Kidney (tissue), 13 donors: ENCODE measurements at regions not wholly inside any gene's neighbourhood (a gene's known extent, or its start where the extent isn't known, plus 50 kb on each side); places are given as distances from the start of the nearest gene placed in this dataset.

ENCODE experiments used
- DNase-seq, 5 donors: peaks; one replicate each; pipeline ENCODE4 v3.0.0-alpha.2; 2013 to 2020
- FAIRE-seq: peaks from 2 replicates; lab custom pipeline; 2012; peaks lifted over from hg19 to GRCh38; lab: Jason Lieb, UNC
- H3K27ac ChIP-seq, 2 donors: one replicate each; pipeline ENCODE4 v1.7.0; 2013; ENCODE audit warnings: low read depth in 2 of 2, low read length in 2 of 2, inconsistent platforms in 1 of 2
- H3K27me3 ChIP-seq: one replicate; pipeline ENCODE4 v1.7.1; 2013; ENCODE audit warnings: low read length, inconsistent platforms; ENCODE audit not compliant: control insufficient read depth, insufficient read depth
- H3K36me3 ChIP-seq, 3 donors: one replicate each; pipeline versions ENCODE4 v1.7.0 to v1.7.1; 2013; ENCODE audit warnings: low read length in 3 of 3, control low read depth in 1 of 3, inconsistent platforms in 1 of 3; ENCODE audit not compliant: insufficient read depth in 3 of 3, control insufficient read depth in 2 of 3
- H3K4me1 ChIP-seq, 3 donors: one replicate each; pipeline versions ENCODE4 v1.7.0 to v1.7.1; 2013; ENCODE audit warnings: low read length in 3 of 3, inconsistent platforms in 1 of 3, low read depth in 1 of 3; ENCODE audit not compliant: control insufficient read depth in 2 of 3, insufficient read depth in 2 of 3
- H3K4me3 ChIP-seq, 3 donors: one replicate each; pipeline versions ENCODE4 v1.7.0 to v1.8.1; 2013; ENCODE audit warnings: low read length in 3 of 3, control low read depth in 1 of 3, inconsistent platforms in 1 of 3
- H3K9ac ChIP-seq, 3 donors: one replicate each; pipeline versions ENCODE4 v1.7.0 to v1.7.1; 2013; ENCODE audit warnings: low read length in 3 of 3, control low read depth in 1 of 3, inconsistent platforms in 1 of 3
- H3K9me3 ChIP-seq, 3 donors: one replicate each; pipeline versions ENCODE4 v1.7.0 to v1.7.1; 2013; ENCODE audit warnings: low read length in 3 of 3, control low read depth in 1 of 3, inconsistent platforms in 1 of 3; ENCODE audit not compliant: control insufficient read depth in 2 of 3, insufficient read depth in 1 of 3
- CTCF ChIP-seq: IDR thresholded peaks from 3 replicates; pipeline ENCODE4 v1.5.1; 2012; ENCODE audit warnings: mild to moderate bottlenecking, moderate library complexity, borderline replicate concordance; ENCODE audit not compliant: insufficient read depth; ENCODE audit errors: extremely low read depth
- intact Hi-C: fragments of 100-400 bp; cut with DNase I; formaldehyde crosslinking; loops from one replicate; pipeline ENCODE4 v1.11.1; 2022
- donor health status: control.
- donor health status: control.
- donor health status: control.
- donor health status: control.
- donor health status: control.
- donor health status: DM: yes; HTN: yes; CAD: no.
- donor health status: Normal renal cell carcinoma (clear cell type).

GRCh38 chr7:52507546-52508255, 527.7 kb upstream of the POM121L12 start:
- intact Hi-C loops = no loop called here
- no peaks in the 10 kb centered on the region for H3K4me1 ChIP-seq
- no peak overlapping the region for H3K27ac ChIP-seq
- no peak for TF ChIP-seq CTCF
- no peaks in the 10 kb centered on the region for H3K36me3 ChIP-seq
- no peak for DNase-seq
- no peaks in the 10 kb centered on the region for H3K9me3 ChIP-seq
- no peak overlapping the region for H3K9ac ChIP-seq
- H3K27me3 ChIP-seq = no peaks in the 10 kb centered on the region
- no peak overlapping the region for H3K4me3 ChIP-seq
- no peak for FAIRE-seq

GRCh38 chr7:52506325-52506724, 529.1 kb upstream of the POM121L12 start:
- Histone ChIP-seq H3K9me3 (no peaks in the 10 kb centered on the region), H3K9ac (no peak overlapping the region), H3K4me3 (no peak overlapping the region), H3K36me3 (no peaks in the 10 kb centered on the region), H3K27ac (no peak overlapping the region), H3K4me1 (no peaks in the 10 kb centered on the region), H3K27me3 (no peaks in the 10 kb centered on the region)
- no peak for TF ChIP-seq CTCF
- DNase-seq (no peak), FAIRE-seq (no peak)
- intact Hi-C loops = no loop called here

GRCh38 chr7:52504561-52504960, 530.9 kb upstream of the POM121L12 start:
- no peak for TF ChIP-seq CTCF
- no peak for FAIRE-seq
- Histone ChIP-seq H3K27ac (no peak overlapping the region), H3K4me3 (no peak overlapping the region), H3K36me3 (no peaks in the 10 kb centered on the region), H3K4me1 (no peaks in the 10 kb centered on the region), H3K9me3 (no peaks in the 10 kb centered on the region), H3K9ac (no peak overlapping the region), H3K27me3 (no peaks in the 10 kb centered on the region)
- no peak for DNase-seq
- intact Hi-C loops = no loop called here

- Histone ChIP-seq H3K9ac (no peak overlapping the region), H3K4me1 (no peaks in the 10 kb centered on the region), H3K27ac (no peak overlapping the region), H3K27me3 (no peaks in the 10 kb centered on the region), H3K36me3 (no peaks in the 10 kb centered on the region), H3K9me3 (no peaks in the 10 kb centered on the region), H3K4me3 (no peak overlapping the region)
- DNase-seq (no peak), FAIRE-seq (no peak)
- intact Hi-C loops = no loop called here
- TF ChIP-seq CTCF = no peak
Observed at GRCh38 chr7:52502281-52502680, 533.2 kb upstream of the POM121L12 start.
